OCI-LY7 (cell line): ENCODE measurements at regions not wholly inside any gene's neighbourhood (a gene's known extent, or its start where the extent isn't known, plus 50 kb on each side); places are given as distances from the start of the nearest gene placed in this dataset.

ENCODE experiments used
- BruUV-seq: library from RNA; stranded (reverse); fragments of 400-500 nt; replicated peaks from 2 replicates; lab custom pipeline; 2021; lab: Mats Ljungman, UMichigan
- CTCF ChIA-PET: fragments of 300-600 bp; sonication (Branson Sonifier 250); formaldehyde crosslinking; loops from one replicate; lab custom pipeline; 2022; ENCODE audit warnings: antibody characterized with exemption; ENCODE audit not compliant: unreplicated experiment; lab: Charles Lee
- POLR2A ChIA-PET: fragments of 300-600 bp; sonication (Branson Sonifier 250); formaldehyde crosslinking; loops from one replicate; lab custom pipeline; 2022; ENCODE audit warnings: antibody characterized with exemption; lab: Charles Lee
- DNase-seq: peaks from one replicate; pipeline ENCODE4 v3.0.0-alpha.2; 2015; ENCODE audit warnings: low spot score
- H2AFZ ChIP-seq: fragments of 200-600 bp; sonication (generic), shearing (Covaris generic); 2 replicates; pipeline ENCODE4 v1.6.1; 2014; ENCODE audit warnings: mild to moderate bottlenecking, antibody characterized with exemption, low read length, moderate library complexity
- H3K27ac ChIP-seq: fragments of 200-600 bp; sonication (generic); 2 replicates; pipeline ENCODE4 v1.5.1; 2014; ENCODE audit warnings: mixed run types, low read depth, mild to moderate bottlenecking, moderate library complexity, low read length, inconsistent platforms; ENCODE audit not compliant: poor library complexity, severe bottlenecking
- H3K36me3 ChIP-seq: fragments of 200-600 bp; sonication (generic); 2 replicates; pipeline ENCODE4 v1.6.1; 2014; ENCODE audit warnings: mild to moderate bottlenecking, antibody characterized with exemption, low read length, moderate library complexity, mixed read lengths; ENCODE audit not compliant: insufficient read depth
- H3K4me1 ChIP-seq: fragments of 200-600 bp; sonication (generic); 2 replicates; pipeline ENCODE4 v1.5.1; 2014; ENCODE audit warnings: mild to moderate bottlenecking, low read length; ENCODE audit not compliant: insufficient read depth, poor library complexity, severe bottlenecking
- H3K4me2 ChIP-seq: fragments of 200-600 bp; sonication (generic); 2 replicates; pipeline ENCODE4 v1.6.1; 2014; ENCODE audit warnings: mild to moderate bottlenecking, low read length
- H3K4me3 ChIP-seq: fragments of 200-600 bp; sonication (generic); 2 replicates; pipeline ENCODE4 v1.5.1; 2014; ENCODE audit warnings: mild to moderate bottlenecking, low read depth, low read length; ENCODE audit not compliant: poor library complexity, severe bottlenecking
- H3K79me2 ChIP-seq: fragments of 200-600 bp; sonication (generic); 2 replicates; pipeline ENCODE4 v1.6.1; 2016; ENCODE audit warnings: low read depth, mild to moderate bottlenecking, low read length, moderate library complexity, mixed read lengths; ENCODE audit not compliant: insufficient read depth
- H3K9me2 ChIP-seq: fragments of 200-600 bp; sonication (generic); 2 replicates; pipeline ENCODE4 v1.6.1; 2016; ENCODE audit warnings: mild to moderate bottlenecking, low read length, mixed read lengths; ENCODE audit not compliant: insufficient read depth
- H3K9me3 ChIP-seq: fragments of 200-600 bp; sonication (generic); 2 replicates; pipeline ENCODE4 v1.6.1; 2014; ENCODE audit warnings: mild to moderate bottlenecking, mixed run types, low read length, mixed read lengths
- H4K20me1 ChIP-seq: fragments of 200-600 bp; sonication (generic); 2 replicates; pipeline ENCODE4 v1.6.1; 2014; ENCODE audit warnings: mild to moderate bottlenecking, antibody characterized with exemption, low read length, moderate library complexity, mixed read lengths; ENCODE audit not compliant: insufficient read depth
- CTCF ChIP-seq: fragments of 200-600 bp; sonication (generic); conservative IDR thresholded peaks from 2 replicates; pipeline ENCODE4 v1.5.1; 2014; ENCODE audit warnings: mild to moderate bottlenecking, antibody characterized with exemption, low read length, moderate library complexity, mixed read lengths
- EZH2phosphoT487 ChIP-seq: fragments of 200-600 bp; sonication (generic); IDR thresholded peaks from 2 replicates; pipeline ENCODE4 v1.6.1; 2018; ENCODE audit warnings: low read depth, borderline replicate concordance, mild to moderate bottlenecking, mixed run types, antibody characterized with exemption, low read length, moderate library complexity, mixed read lengths
- intact Hi-C: fragments of 100-400 bp; cut with micrococcal nuclease; formaldehyde crosslinking; loops from one replicate; pipeline ENCODE4 v1.10.0; 2022; ENCODE audit not compliant: unreplicated experiment

DNA sequence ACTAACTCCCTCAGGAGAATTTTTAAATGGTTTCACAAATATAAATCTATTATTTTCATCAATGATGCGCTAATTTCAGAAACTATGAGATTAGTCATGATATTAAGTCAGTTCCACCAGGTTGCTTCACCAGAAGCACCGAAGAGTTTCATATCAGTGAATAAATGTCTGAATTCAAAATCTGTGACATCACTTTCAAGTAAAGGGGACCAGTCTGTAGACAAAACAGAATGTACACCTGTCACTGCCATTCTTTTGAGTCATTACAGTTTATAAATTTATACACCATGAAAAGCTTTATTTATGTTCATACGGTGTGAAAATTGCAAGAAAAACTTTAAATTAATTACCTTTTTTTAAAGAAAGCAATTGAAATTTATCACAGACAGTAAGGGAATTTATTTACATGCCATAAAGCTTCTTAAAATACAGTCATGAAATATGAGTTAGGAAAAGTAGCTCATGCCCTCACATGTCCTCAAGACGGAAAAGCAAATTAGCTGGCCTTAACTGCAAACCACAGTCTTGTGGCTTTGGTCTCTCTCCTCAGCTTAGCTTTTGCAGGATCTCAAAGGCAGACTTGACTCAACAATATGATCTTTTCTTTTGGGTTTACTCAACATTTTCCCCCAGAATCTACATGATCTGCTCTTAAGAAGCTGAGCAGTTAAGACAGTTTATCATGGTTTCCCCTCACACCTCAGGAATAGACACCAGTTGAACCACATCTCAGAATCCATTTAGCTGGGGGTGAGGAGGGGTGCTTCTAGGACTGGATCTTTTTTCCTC, 177.7 kb upstream of the MCHR2 start:
- Histone ChIP-seq H3K9me3 (no peaks in the 10 kb centered on the region), H3K27ac (no peak overlapping the region), H3K4me1 (no peaks in the 10 kb centered on the region), H3K4me3 (no peak overlapping the region), H3K4me2 (no peak overlapping the region), H4K20me1 (no peaks in the 10 kb centered on the region), H3K9me2 (no peaks in the 10 kb centered on the region), H2AFZ (no peak overlapping the region), H3K79me2 (no peaks in the 10 kb centered on the region), H3K36me3 (no peaks in the 10 kb centered on the region)
- ChIA-PET CTCF (no interaction called here), POLR2A (interaction anchor here (0.5 to 1.0 kb wide), 3 partner anchors 9 to 1411 kb away, joined by 3 read pairs; no protein-coding TSS in a partner anchor)
- no peak for TF ChIP-seq EZH2phosphoT487
- TF ChIP-seq CTCF, result no peak
- intact Hi-C loops, result no loop called here
- DNase-seq, result no peak
- no TSS peak for BruUV-seq

- no peak overlapping the region for H3K27ac ChIP-seq
- no peaks in the 10 kb centered on the region for H3K9me2 ChIP-seq
- H3K9me3 ChIP-seq, result no peaks in the 10 kb centered on the region
- intact Hi-C loops, result no loop called here
- TF ChIP-seq EZH2phosphoT487 (no peak), CTCF (no peak)
- H3K4me2 ChIP-seq, result no peak overlapping the region
- no TSS peak for BruUV-seq
- DNase-seq, result no peak
- ChIA-PET CTCF (no interaction called here), POLR2A (no interaction called here)
- no peaks in the 10 kb centered on the region for H4K20me1 ChIP-seq
- no peak overlapping the region for H3K4me3 ChIP-seq
- H3K4me1 ChIP-seq, result no peaks in the 10 kb centered on the region
- H2AFZ ChIP-seq, result no peak overlapping the region
- H3K36me3 ChIP-seq, result no peaks in the 10 kb centered on the region
- H3K79me2 ChIP-seq, result no peaks in the 10 kb centered on the region
Observed at GRCh38 chr6:100168148-100168547, 174.1 kb upstream of the MCHR2 start.

GRCh38 chr6:100167585-100167984, 173.6 kb upstream of the MCHR2 start:
- DNase-seq, result no peak
- H4K20me1 ChIP-seq, result no peaks in the 10 kb centered on the region
- ChIA-PET POLR2A (no interaction called here), CTCF (no interaction called here)
- no peaks in the 10 kb centered on the region for H3K36me3 ChIP-seq
- no TSS peak for BruUV-seq
- H3K9me3 ChIP-seq, result no peaks in the 10 kb centered on the region
- TF ChIP-seq CTCF, result no peak
- H3K79me2 ChIP-seq, result no peaks in the 10 kb centered on the region
- intact Hi-C loops, result no loop called here
- H2AFZ ChIP-seq, result no peak overlapping the region
- H3K4me1 ChIP-seq, result no peaks in the 10 kb centered on the region
- H3K4me2 ChIP-seq, result no peak overlapping the region
- H3K9me2 ChIP-seq, result no peaks in the 10 kb centered on the region
- no peak overlapping the region for H3K4me3 ChIP-seq
- no peak overlapping the region for H3K27ac ChIP-seq
